Choroid plexus epithelial cell (primary cell): ENCODE measurements at regions not wholly inside any gene's neighbourhood (a gene's known extent, or its start where the extent isn't known, plus 50 kb on each side); places are given as distances from the start of the nearest gene placed in this dataset.

Experiments used
- DNase-seq: peaks from one replicate; pipeline ENCODE4 v3.0.0-alpha.2; 2010; ENCODE audit warnings: low read depth
- H3K4me3 ChIP-seq: 2 replicates; pipeline ENCODE4 v1.5.1; 2011; ENCODE audit warnings: low read depth, mild to moderate bottlenecking, control low read depth, low read length, moderate library complexity
- CTCF ChIP-seq: conservative IDR thresholded peaks from 2 replicates; pipeline ENCODE4 v1.5.1; 2011; ENCODE audit warnings: low read depth, mild to moderate bottlenecking, control low read depth, inconsistent platforms, low read length, moderate library complexity

DNA sequence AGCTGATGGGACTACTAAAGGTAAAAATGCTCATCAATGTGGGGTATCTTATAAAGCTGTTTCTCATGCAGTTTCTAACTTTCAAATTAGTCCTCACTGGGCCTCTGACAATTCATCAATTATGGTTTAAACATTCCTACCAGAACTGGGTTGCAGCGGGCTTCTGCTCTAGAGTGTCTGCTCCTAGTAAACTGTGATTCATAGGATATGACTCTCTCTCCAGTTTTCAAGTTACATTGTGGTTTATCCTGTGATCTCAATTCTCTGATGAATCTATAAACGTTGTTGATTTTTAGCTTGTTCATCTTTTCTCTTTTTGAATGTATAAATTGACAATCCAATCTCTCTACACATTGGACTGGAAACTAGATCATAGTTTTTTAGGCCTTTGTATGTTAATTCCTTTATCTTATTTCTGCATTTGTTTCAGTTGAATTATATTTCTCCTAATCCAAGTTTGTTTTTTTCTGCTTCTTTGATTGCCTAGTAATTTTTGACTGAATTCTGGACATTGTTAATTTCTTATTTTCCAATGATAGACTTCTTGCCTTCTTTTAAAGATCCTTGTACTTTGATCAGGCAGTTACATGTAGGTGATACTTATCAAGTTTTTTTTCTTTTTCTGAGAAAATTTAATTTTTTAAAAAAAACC, 822.6 kb downstream of the TLE1 start:
- no peak overlapping the region for H3K4me3 ChIP-seq
- TF ChIP-seq CTCF = no peak
- DNase-seq = peak; percentile 36

DNA sequence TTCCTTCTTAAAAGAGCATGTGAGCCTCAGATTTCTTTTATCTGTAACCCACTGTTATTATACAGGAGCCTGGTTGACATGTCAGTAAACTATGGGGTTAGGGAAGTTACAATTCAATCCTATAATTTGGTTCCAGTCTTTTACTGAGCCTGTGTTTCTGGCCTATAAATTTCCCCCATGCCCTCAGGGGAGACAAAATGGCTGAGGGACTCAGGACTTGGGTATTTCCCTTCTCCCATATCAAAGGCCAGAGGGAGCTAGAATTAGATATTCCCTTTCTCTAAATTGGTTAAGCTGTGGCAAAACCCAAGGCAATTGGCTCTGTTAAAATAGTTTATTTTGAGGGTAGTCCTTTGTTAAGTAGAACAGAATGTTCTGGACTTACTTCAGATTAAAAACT, 823.2 kb downstream of the TLE1 start:
- TF ChIP-seq CTCF = no peak
- H3K4me3 ChIP-seq = no peak overlapping the region
- no peak for DNase-seq

DNA sequence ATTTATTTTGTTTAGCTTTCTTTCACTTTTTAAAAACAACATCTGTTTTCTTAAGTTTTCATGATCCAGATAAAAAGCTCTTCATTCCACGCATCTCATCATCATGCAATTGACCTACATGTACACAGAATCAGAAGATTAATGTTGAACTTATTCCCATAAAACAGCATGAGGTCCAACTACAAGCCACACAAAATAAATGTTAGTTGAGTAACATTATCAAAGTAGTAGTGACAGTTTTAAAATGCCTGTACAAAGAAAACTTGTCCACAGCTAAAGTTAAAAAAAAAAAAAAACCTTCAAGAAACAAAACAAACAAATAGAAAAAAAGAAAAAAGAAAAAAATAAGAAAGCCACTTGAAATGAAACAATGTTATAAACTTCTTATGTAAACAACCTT, 846.3 kb downstream of the TLE1 start:
- DNase-seq = no peak
- no peak overlapping the region for H3K4me3 ChIP-seq
- TF ChIP-seq CTCF = no peak

GRCh38 chr9:80842389-80842788, 847.0 kb downstream of the TLE1 start:
- peak; percentile 52 for DNase-seq
- no peak for TF ChIP-seq CTCF
- H3K4me3 ChIP-seq = no peak overlapping the region

GRCh38 chr9:80841888-80842287, 847.5 kb downstream of the TLE1 start:
- DNase-seq = peak; percentile 18
- no peak for TF ChIP-seq CTCF
- H3K4me3 ChIP-seq = no peak overlapping the region

- no peak overlapping the region for H3K4me3 ChIP-seq
- TF ChIP-seq CTCF = no peak
- no peak for DNase-seq
Observed at GRCh38 chr9:80839821-80840675, 849.3 kb downstream of the TLE1 start.
